WTC11 (cell line): ENCODE measurements at regions not wholly inside any gene's neighbourhood (a gene's known extent, or its start where the extent isn't known, plus 50 kb on each side); places are given as distances from the start of the nearest gene placed in this dataset.

Experiments used
- ATAC-seq: fragments of 200-7000 bp; cut with Tn5 transposase; 2 replicates; pipeline ENCODE4 v1.10.0; 2021; ENCODE audit warnings: mild to moderate bottlenecking, moderate library complexity
- CTCF ChIA-PET: fragments of 300-600 bp; sonication (Branson Sonifier 250); formaldehyde crosslinking; loops from one replicate; lab custom pipeline; 2021; ENCODE audit warnings: antibody characterized with exemption; lab: Charles Lee
- POLR2A ChIA-PET: fragments of 350-600 bp; sonication (Branson Sonifier 250); formaldehyde crosslinking; loops from one replicate; lab custom pipeline; 2021; ENCODE audit warnings: antibody characterized with exemption; lab: Charles Lee
- DNase-seq: peaks from one replicate; pipeline ENCODE4 v3.0.0; 2021; ENCODE audit warnings: low spot score
- H3K27ac Mint-ChIP-seq: 2 replicates; pipeline ENCODE4 v1.8.0; 2021; ENCODE audit warnings: mixed read lengths
- H3K27me3 Mint-ChIP-seq: 2 replicates; pipeline ENCODE4 v1.8.0; 2021; ENCODE audit warnings: low read depth, mild to moderate bottlenecking, moderate library complexity, mixed read lengths
- H3K36me3 Mint-ChIP-seq: 2 replicates; pipeline ENCODE4 v1.8.0; 2021; ENCODE audit warnings: mixed read lengths
- H3K4me1 Mint-ChIP-seq: 2 replicates; pipeline ENCODE4 v1.8.0; 2022; ENCODE audit warnings: mixed read lengths
- H3K4me3 Mint-ChIP-seq: 2 replicates; pipeline ENCODE4 v1.8.0; 2021; ENCODE audit warnings: mild to moderate bottlenecking, moderate library complexity, mixed read lengths
- H3K9me3 Mint-ChIP-seq: 2 replicates; pipeline ENCODE4 v1.8.0; 2021; ENCODE audit warnings: mixed read lengths
- GRHL2 ChIP-seq: fragments of 250-450 bp; sonication (Bioruptor Pico); IDR thresholded peaks from 2 replicates; pipeline ENCODE4 v1.8.0; 2022; ENCODE audit warnings: mild to moderate bottlenecking, moderate library complexity; ENCODE audit not compliant: insufficient replicate concordance, severe bottlenecking
- HMGA2 ChIP-seq: fragments of 250-450 bp; sonication (Bioruptor Pico); IDR thresholded peaks from 2 replicates; pipeline ENCODE4 v1.4.0; 2021; ENCODE audit warnings: mild to moderate bottlenecking, moderate library complexity
- RORB ChIP-seq: fragments of 250-450 bp; sonication (Bioruptor Pico); IDR thresholded peaks from 2 replicates; pipeline ENCODE4 v1.9.0; 2021; ENCODE audit warnings: mild to moderate bottlenecking
- ZNF423 ChIP-seq: fragments of 250-450 bp; sonication (Bioruptor Pico); IDR thresholded peaks from 2 replicates; pipeline ENCODE4 v2.1.2; 2022; ENCODE audit warnings: mild to moderate bottlenecking, moderate library complexity
- TF ChIP-seq, protein P1 (sequence below): fragments of 250-450 bp; sonication (Bioruptor Pico); conservative IDR thresholded peaks from 2 replicates; pipeline ENCODE4 v1.9.0; 2021; ENCODE audit warnings: mild to moderate bottlenecking
- TF ChIP-seq, protein P2 (sequence below): sonication (generic); formaldehyde crosslinking; IDR thresholded peaks from 2 replicates; pipeline ENCODE4 v1.8.1; 2022; ENCODE audit warnings: low read depth, mild to moderate bottlenecking, moderate library complexity, missing genetic modification reagents, borderline replicate concordance
- TF ChIP-seq, protein P3 (sequence below): sonication (generic); formaldehyde crosslinking; conservative IDR thresholded peaks from 2 replicates; pipeline ENCODE4 v1.8.1; 2023; ENCODE audit warnings: mild to moderate bottlenecking, low read depth, missing genetic modification reagents, moderate library complexity
- TF ChIP-seq, protein P4 (sequence below): sonication (generic); formaldehyde crosslinking; IDR thresholded peaks from 2 replicates; pipeline ENCODE4 v1.8.0; 2023; ENCODE audit warnings: mild to moderate bottlenecking, missing genetic modification reagents
- TF ChIP-seq, protein P5 (sequence below): fragments of 250-450 bp; sonication (Bioruptor Pico); IDR thresholded peaks from 2 replicates; pipeline ENCODE4 v2.1.2; 2022; ENCODE audit warnings: mild to moderate bottlenecking, moderate library complexity
- TF ChIP-seq, protein P6 (sequence below): sonication (generic); formaldehyde crosslinking; IDR thresholded peaks from 2 replicates; pipeline ENCODE4 v1.8.1; 2023; ENCODE audit warnings: mild to moderate bottlenecking, missing genetic modification reagents

DNA sequence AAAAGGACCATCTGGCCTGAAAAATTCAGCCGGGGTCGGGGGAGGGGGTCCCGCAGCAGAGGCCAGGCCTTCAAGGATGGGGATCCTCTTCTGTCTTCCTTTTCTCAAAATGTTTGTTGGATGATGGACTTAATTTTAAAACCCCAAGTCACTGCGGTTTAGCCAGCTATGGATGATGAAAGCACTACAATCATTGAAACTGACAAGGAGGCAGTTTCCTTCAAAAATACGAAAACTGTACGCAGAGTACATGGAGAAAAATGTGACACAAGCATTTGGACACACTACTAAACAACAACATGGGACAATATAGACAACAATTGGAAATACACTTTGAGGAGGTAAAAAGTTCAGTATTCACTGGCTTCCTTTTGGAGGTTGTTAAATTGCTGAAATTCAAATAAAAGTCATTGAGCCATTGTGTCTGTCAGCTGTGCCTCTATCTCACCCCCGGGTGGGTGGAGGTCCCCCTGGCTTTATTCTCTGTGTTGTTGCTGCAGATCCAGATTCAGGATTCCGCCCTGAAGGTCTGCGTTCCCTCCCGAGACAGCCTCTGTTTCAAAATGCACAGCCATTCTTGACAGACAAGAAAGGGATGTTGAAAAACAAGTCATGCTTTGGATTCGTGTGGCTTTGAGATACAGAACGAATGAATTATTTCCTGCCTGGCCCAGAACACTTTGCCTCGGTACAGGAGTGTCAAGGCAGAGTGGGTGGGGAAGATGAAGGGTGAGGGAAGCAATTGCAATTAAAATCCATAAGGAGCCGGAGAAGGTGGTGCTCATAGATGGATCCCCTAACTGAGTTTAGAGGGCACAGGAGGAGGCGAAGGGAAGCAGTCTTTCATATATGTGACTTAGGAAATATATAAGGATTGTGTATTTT, 118.2 kb downstream of the TTLL2 start (continued):
- TF ChIP-seq, protein P1, sequence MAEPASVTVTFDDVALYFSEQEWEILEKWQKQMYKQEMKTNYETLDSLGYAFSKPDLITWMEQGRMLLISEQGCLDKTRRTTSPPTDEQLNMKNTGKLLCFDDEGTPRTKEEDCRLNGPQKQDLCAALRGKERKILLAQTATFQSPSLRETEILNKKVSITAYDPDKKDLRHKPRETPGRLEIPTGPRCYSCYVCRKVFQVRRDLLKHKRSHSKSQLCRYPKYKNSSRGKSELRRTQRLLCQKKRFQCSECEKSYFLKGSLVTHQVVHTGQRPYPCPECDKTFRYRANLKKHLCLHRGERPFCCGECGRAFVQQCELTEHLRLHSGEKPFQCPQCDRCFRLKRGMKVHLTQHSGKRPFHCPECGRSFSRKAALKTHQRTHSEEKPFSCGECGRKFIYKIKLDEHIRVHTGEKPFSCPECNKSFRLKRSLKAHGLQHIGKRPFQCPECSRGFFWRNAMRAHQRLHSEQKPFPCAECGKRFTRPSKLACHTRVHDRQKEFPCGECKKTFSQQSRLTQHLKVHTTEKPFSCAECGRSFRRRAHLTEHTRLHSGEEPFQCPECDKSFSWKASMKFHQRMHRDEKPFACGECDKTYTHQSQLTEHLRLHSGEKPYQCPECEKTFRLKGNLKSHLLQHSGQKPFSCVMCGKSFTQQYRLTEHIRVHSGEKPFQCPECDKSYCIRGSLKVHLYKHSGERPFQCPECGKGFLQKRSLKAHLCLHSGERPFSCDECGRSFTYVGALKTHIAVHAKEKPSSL (CRISPR knock-in tag): no peak
- TF ChIP-seq GRHL2 (CRISPR knock-in tag) (no peak), RORB (CRISPR knock-in tag) (no peak), HMGA2 (CRISPR knock-in tag) (no peak)
- TF ChIP-seq, protein P2, sequence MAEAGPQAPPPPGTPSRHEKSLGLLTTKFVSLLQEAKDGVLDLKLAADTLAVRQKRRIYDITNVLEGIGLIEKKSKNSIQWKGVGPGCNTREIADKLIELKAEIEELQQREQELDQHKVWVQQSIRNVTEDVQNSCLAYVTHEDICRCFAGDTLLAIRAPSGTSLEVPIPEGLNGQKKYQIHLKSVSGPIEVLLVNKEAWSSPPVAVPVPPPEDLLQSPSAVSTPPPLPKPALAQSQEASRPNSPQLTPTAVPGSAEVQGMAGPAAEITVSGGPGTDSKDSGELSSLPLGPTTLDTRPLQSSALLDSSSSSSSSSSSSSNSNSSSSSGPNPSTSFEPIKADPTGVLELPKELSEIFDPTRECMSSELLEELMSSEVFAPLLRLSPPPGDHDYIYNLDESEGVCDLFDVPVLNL (CRISPR knock-in tag): no peak

DNA sequence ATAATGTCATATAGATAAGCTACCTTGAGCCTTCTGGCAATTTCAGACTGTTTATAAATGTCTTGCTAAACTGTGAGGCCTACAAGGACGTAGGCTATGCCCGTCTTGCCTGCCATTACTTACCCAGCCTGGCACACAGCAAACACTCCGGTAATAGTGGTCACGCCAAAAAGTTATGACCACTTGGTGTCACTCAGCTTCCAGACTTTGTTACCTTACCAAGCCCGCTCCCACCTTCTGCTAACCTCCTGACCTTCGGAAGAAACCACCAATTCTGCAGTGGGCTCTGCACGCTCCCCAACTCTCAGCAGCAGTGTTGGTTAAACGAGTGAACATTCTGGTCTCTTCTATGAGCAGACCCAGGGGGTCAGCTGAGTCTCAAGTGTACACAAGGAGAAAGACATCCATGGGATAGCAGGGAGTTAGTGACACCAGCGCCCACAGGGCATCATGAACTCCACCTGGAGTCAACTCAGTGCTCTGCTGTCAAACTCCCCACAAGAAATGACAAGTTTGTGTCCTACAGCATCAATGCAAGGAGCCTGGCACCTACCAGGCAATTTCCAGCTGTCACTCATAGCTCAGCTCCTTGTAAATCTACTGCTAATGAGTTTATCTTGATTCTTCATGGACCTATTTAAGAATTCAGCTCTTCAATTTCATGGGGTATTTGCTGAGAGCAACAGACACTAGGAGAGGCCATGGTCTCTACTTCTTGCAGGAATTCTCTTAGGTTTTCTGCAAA, 119.9 kb downstream of the TTLL2 start:
- H3K4me3 Mint-ChIP-seq: no peak overlapping the region
- H3K27ac Mint-ChIP-seq: no peak overlapping the region
- DNase-seq (no peak), ATAC-seq (no peak)
- CTCF ChIA-PET: no interaction called here
- TF ChIP-seq, protein P3, sequence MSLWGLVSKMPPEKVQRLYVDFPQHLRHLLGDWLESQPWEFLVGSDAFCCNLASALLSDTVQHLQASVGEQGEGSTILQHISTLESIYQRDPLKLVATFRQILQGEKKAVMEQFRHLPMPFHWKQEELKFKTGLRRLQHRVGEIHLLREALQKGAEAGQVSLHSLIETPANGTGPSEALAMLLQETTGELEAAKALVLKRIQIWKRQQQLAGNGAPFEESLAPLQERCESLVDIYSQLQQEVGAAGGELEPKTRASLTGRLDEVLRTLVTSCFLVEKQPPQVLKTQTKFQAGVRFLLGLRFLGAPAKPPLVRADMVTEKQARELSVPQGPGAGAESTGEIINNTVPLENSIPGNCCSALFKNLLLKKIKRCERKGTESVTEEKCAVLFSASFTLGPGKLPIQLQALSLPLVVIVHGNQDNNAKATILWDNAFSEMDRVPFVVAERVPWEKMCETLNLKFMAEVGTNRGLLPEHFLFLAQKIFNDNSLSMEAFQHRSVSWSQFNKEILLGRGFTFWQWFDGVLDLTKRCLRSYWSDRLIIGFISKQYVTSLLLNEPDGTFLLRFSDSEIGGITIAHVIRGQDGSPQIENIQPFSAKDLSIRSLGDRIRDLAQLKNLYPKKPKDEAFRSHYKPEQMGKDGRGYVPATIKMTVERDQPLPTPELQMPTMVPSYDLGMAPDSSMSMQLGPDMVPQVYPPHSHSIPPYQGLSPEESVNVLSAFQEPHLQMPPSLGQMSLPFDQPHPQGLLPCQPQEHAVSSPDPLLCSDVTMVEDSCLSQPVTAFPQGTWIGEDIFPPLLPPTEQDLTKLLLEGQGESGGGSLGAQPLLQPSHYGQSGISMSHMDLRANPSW: no peak
- TF ChIP-seq, protein P4, sequence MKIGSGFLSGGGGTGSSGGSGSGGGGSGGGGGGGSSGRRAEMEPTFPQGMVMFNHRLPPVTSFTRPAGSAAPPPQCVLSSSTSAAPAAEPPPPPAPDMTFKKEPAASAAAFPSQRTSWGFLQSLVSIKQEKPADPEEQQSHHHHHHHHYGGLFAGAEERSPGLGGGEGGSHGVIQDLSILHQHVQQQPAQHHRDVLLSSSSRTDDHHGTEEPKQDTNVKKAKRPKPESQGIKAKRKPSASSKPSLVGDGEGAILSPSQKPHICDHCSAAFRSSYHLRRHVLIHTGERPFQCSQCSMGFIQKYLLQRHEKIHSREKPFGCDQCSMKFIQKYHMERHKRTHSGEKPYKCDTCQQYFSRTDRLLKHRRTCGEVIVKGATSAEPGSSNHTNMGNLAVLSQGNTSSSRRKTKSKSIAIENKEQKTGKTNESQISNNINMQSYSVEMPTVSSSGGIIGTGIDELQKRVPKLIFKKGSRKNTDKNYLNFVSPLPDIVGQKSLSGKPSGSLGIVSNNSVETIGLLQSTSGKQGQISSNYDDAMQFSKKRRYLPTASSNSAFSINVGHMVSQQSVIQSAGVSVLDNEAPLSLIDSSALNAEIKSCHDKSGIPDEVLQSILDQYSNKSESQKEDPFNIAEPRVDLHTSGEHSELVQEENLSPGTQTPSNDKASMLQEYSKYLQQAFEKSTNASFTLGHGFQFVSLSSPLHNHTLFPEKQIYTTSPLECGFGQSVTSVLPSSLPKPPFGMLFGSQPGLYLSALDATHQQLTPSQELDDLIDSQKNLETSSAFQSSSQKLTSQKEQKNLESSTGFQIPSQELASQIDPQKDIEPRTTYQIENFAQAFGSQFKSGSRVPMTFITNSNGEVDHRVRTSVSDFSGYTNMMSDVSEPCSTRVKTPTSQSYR (CRISPR knock-in tag): no peak
- TF ChIP-seq, protein P5, sequence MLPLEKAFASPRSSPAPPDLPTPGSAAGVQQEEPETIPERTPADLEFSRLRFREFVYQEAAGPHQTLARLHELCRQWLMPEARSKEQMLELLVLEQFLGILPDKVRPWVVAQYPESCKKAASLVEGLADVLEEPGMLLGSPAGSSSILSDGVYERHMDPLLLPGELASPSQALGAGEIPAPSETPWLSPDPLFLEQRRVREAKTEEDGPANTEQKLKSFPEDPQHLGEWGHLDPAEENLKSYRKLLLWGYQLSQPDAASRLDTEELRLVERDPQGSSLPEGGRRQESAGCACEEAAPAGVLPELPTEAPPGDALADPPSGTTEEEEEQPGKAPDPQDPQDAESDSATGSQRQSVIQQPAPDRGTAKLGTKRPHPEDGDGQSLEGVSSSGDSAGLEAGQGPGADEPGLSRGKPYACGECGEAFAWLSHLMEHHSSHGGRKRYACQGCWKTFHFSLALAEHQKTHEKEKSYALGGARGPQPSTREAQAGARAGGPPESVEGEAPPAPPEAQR (CRISPR knock-in tag): no peak
- no peak for TF ChIP-seq ZNF423
- TF ChIP-seq, protein P6, sequence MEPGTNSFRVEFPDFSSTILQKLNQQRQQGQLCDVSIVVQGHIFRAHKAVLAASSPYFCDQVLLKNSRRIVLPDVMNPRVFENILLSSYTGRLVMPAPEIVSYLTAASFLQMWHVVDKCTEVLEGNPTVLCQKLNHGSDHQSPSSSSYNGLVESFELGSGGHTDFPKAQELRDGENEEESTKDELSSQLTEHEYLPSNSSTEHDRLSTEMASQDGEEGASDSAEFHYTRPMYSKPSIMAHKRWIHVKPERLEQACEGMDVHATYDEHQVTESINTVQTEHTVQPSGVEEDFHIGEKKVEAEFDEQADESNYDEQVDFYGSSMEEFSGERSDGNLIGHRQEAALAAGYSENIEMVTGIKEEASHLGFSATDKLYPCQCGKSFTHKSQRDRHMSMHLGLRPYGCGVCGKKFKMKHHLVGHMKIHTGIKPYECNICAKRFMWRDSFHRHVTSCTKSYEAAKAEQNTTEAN: no peak
- POLR2A ChIA-PET: no interaction called here
- no peaks in the 10 kb centered on the region for H3K27me3 Mint-ChIP-seq
- H3K9me3 Mint-ChIP-seq: no peaks in the 10 kb centered on the region
- H3K36me3 Mint-ChIP-seq: no peaks in the 10 kb centered on the region
- H3K4me1 Mint-ChIP-seq: peaks cover 66% of the 10 kb centered on the region
